ENCODE measurements at regions not wholly inside any gene's neighbourhood (a gene's known extent, or its start where the extent isn't known, plus 50 kb on each side); places are given as distances from the start of the nearest gene placed in this dataset.

DNA sequence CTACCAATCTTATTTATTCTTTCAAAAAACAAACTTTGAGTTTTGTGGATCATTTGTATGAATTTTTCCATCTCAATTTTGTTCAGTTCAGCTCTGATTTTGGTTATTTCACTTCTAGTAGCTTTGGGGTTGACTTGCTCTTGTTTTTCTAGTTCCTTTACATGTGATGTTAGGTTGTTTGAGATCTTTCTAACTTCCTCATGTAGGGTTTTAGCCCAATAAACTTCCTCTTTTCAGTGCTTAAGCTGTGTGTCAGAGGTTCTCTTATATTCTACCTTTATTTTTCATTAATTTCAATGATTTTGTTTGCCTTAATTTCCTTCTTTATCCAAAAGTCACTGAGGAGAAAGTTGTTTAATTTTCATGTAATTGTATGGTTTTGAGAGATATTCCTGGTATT lies 860.4 kb upstream of the FBXO33 start:
- Histone ChIP-seq H2AFZ (no peak overlapping the region), H3K4me2 (no peak overlapping the region), H3F3A (replicated peaks; ENCODE audit: low read depth) (no peaks in the 10 kb centered on the region), H3K4me3 (no peak overlapping the region), H3K36me3 (ENCODE audit: insufficient read depth) (peaks cover 5% of the 10 kb centered on the region; the same call in 1 of the 2 replicates), H4K20me1 (replicated peaks; ENCODE audit: insufficient read depth) (no peaks in the 10 kb centered on the region), H3K79me2 (replicated peaks; ENCODE audit: insufficient read depth) (no peaks in the 10 kb centered on the region), H3K9me2 (ENCODE audit: insufficient read depth) (peaks cover 4% of the 10 kb centered on the region; the same call in 1 of the 2 replicates), H3K27me3 (ENCODE audit: insufficient read depth) (no peaks in the 10 kb centered on the region), H3K4me1 (ENCODE audit: insufficient read depth) (no peaks in the 10 kb centered on the region), H3K27ac (ENCODE audit: low read depth) (no peak overlapping the region)
- Mint-ChIP-seq H3K9me3 (peaks cover 15% of the 10 kb centered on the region; the same call in 2 of the 3 replicates), H3K36me3 (ENCODE audit: low read depth) (no peaks in the 10 kb centered on the region; the same call in 1 of the 3 replicates), H3K4me3 (no peak overlapping the region), H3K27me3 (ENCODE audit: insufficient read depth, low read depth, poor library complexity) (no peaks in the 10 kb centered on the region), H3K4me1 (no peaks in the 10 kb centered on the region; the same call in 2 of the 3 replicates), H3K27ac (no peak overlapping the region)
- ATAC-seq (no peak), DNase-seq (ENCODE audit: low spot score) (no peak)
- TF ChIP-seq CREB1 (CRISPR knock-in tag; IDR thresholded peaks at IDR 0.05; ENCODE audit: low read depth): no peak
- no peak for TF ChIP-seq STAT1 (IDR thresholded peaks at IDR 0.05; ENCODE audit: unreplicated experiment)
- TF ChIP-seq ZNF114 (CRISPR knock-in tag; IDR thresholded peaks at IDR 0.05): no peak
- TF ChIP-seq NANOG (IDR thresholded peaks at IDR 0.05; ENCODE audit: borderline replicate concordance): no peak

DNA sequence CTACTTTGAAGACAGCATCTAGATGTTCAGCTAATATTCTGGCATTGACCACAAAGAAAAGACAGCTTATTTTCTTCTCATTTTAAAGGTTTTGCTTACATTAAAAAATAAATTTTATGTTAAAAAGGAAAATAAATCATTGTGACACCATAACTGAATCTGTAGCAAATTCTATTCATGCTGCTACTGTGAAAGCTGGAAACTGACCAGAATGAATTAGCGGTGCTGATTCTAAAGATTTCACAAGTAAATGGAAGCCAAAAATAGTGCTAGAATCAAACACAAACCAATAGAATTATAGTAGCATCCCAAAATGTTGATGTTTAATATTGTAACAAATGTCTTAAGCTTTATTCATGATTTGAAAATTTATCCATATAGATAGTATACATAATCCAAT lies 850.0 kb upstream of the FBXO33 start:
- no peak overlapping the region for H2AFZ ChIP-seq
- H3F3A ChIP-seq (replicated peaks; ENCODE audit: low read depth): no peaks in the 10 kb centered on the region
- Mint-ChIP-seq H3K4me1 (no peaks in the 10 kb centered on the region), H3K36me3 (ENCODE audit: low read depth) (no peaks in the 10 kb centered on the region), H3K27me3 (ENCODE audit: insufficient read depth, low read depth, poor library complexity) (no peaks in the 10 kb centered on the region), H3K4me3 (no peak overlapping the region), H3K9me3 (no peaks in the 10 kb centered on the region; the same call in 2 of the 3 replicates), H3K27ac (no peak overlapping the region)
- DNase-seq (ENCODE audit: low spot score): no peak
- no peaks in the 10 kb centered on the region for H3K9me2 ChIP-seq (ENCODE audit: insufficient read depth)
- no peaks in the 10 kb centered on the region for H4K20me1 ChIP-seq (replicated peaks; ENCODE audit: insufficient read depth)
- H3K27me3 ChIP-seq (ENCODE audit: insufficient read depth): no peaks in the 10 kb centered on the region
- H3K4me1 ChIP-seq (ENCODE audit: insufficient read depth): no peaks in the 10 kb centered on the region
- H3K4me3 ChIP-seq: no peak overlapping the region
- H3K36me3 ChIP-seq (ENCODE audit: insufficient read depth): no peaks in the 10 kb centered on the region
- H3K27ac ChIP-seq (ENCODE audit: low read depth): no peak overlapping the region
- no peak for ATAC-seq
- no peak overlapping the region for H3K4me2 ChIP-seq
- H3K79me2 ChIP-seq (replicated peaks; ENCODE audit: insufficient read depth): no peaks in the 10 kb centered on the region
- TF ChIP-seq ZNF331 (CRISPR knock-in tag; IDR thresholded peaks at IDR 0.05; ENCODE audit: low read depth): no peak
- no peak for TF ChIP-seq STAT1 (IDR thresholded peaks at IDR 0.05; ENCODE audit: unreplicated experiment)
- TF ChIP-seq, protein P1, sequence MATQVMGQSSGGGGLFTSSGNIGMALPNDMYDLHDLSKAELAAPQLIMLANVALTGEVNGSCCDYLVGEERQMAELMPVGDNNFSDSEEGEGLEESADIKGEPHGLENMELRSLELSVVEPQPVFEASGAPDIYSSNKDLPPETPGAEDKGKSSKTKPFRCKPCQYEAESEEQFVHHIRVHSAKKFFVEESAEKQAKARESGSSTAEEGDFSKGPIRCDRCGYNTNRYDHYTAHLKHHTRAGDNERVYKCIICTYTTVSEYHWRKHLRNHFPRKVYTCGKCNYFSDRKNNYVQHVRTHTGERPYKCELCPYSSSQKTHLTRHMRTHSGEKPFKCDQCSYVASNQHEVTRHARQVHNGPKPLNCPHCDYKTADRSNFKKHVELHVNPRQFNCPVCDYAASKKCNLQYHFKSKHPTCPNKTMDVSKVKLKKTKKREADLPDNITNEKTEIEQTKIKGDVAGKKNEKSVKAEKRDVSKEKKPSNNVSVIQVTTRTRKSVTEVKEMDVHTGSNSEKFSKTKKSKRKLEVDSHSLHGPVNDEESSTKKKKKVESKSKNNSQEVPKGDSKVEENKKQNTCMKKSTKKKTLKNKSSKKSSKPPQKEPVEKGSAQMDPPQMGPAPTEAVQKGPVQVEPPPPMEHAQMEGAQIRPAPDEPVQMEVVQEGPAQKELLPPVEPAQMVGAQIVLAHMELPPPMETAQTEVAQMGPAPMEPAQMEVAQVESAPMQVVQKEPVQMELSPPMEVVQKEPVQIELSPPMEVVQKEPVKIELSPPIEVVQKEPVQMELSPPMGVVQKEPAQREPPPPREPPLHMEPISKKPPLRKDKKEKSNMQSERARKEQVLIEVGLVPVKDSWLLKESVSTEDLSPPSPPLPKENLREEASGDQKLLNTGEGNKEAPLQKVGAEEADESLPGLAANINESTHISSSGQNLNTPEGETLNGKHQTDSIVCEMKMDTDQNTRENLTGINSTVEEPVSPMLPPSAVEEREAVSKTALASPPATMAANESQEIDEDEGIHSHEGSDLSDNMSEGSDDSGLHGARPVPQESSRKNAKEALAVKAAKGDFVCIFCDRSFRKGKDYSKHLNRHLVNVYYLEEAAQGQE (IDR thresholded peaks at IDR 0.05; ENCODE audit: unreplicated experiment): no peak
- TF ChIP-seq JUNB (IDR thresholded peaks at IDR 0.05; ENCODE audit: unreplicated experiment): no peak
- TF ChIP-seq, protein P2, sequence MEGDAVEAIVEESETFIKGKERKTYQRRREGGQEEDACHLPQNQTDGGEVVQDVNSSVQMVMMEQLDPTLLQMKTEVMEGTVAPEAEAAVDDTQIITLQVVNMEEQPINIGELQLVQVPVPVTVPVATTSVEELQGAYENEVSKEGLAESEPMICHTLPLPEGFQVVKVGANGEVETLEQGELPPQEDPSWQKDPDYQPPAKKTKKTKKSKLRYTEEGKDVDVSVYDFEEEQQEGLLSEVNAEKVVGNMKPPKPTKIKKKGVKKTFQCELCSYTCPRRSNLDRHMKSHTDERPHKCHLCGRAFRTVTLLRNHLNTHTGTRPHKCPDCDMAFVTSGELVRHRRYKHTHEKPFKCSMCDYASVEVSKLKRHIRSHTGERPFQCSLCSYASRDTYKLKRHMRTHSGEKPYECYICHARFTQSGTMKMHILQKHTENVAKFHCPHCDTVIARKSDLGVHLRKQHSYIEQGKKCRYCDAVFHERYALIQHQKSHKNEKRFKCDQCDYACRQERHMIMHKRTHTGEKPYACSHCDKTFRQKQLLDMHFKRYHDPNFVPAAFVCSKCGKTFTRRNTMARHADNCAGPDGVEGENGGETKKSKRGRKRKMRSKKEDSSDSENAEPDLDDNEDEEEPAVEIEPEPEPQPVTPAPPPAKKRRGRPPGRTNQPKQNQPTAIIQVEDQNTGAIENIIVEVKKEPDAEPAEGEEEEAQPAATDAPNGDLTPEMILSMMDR (conservative IDR thresholded peaks at IDR 0.05; ENCODE audit: low read depth in 2 of 2): no peak
- TF ChIP-seq EZH2phosphoT487 (IDR thresholded peaks at IDR 0.05; ENCODE audit: unreplicated experiment): no peak
- TF ChIP-seq ZNF114 (CRISPR knock-in tag; IDR thresholded peaks at IDR 0.05): no peak
- TF ChIP-seq NANOG (IDR thresholded peaks at IDR 0.05; ENCODE audit: borderline replicate concordance): no peak
- no peak for TF ChIP-seq CREB1 (CRISPR knock-in tag; IDR thresholded peaks at IDR 0.05; ENCODE audit: low read depth)
- TF ChIP-seq, protein P3, sequence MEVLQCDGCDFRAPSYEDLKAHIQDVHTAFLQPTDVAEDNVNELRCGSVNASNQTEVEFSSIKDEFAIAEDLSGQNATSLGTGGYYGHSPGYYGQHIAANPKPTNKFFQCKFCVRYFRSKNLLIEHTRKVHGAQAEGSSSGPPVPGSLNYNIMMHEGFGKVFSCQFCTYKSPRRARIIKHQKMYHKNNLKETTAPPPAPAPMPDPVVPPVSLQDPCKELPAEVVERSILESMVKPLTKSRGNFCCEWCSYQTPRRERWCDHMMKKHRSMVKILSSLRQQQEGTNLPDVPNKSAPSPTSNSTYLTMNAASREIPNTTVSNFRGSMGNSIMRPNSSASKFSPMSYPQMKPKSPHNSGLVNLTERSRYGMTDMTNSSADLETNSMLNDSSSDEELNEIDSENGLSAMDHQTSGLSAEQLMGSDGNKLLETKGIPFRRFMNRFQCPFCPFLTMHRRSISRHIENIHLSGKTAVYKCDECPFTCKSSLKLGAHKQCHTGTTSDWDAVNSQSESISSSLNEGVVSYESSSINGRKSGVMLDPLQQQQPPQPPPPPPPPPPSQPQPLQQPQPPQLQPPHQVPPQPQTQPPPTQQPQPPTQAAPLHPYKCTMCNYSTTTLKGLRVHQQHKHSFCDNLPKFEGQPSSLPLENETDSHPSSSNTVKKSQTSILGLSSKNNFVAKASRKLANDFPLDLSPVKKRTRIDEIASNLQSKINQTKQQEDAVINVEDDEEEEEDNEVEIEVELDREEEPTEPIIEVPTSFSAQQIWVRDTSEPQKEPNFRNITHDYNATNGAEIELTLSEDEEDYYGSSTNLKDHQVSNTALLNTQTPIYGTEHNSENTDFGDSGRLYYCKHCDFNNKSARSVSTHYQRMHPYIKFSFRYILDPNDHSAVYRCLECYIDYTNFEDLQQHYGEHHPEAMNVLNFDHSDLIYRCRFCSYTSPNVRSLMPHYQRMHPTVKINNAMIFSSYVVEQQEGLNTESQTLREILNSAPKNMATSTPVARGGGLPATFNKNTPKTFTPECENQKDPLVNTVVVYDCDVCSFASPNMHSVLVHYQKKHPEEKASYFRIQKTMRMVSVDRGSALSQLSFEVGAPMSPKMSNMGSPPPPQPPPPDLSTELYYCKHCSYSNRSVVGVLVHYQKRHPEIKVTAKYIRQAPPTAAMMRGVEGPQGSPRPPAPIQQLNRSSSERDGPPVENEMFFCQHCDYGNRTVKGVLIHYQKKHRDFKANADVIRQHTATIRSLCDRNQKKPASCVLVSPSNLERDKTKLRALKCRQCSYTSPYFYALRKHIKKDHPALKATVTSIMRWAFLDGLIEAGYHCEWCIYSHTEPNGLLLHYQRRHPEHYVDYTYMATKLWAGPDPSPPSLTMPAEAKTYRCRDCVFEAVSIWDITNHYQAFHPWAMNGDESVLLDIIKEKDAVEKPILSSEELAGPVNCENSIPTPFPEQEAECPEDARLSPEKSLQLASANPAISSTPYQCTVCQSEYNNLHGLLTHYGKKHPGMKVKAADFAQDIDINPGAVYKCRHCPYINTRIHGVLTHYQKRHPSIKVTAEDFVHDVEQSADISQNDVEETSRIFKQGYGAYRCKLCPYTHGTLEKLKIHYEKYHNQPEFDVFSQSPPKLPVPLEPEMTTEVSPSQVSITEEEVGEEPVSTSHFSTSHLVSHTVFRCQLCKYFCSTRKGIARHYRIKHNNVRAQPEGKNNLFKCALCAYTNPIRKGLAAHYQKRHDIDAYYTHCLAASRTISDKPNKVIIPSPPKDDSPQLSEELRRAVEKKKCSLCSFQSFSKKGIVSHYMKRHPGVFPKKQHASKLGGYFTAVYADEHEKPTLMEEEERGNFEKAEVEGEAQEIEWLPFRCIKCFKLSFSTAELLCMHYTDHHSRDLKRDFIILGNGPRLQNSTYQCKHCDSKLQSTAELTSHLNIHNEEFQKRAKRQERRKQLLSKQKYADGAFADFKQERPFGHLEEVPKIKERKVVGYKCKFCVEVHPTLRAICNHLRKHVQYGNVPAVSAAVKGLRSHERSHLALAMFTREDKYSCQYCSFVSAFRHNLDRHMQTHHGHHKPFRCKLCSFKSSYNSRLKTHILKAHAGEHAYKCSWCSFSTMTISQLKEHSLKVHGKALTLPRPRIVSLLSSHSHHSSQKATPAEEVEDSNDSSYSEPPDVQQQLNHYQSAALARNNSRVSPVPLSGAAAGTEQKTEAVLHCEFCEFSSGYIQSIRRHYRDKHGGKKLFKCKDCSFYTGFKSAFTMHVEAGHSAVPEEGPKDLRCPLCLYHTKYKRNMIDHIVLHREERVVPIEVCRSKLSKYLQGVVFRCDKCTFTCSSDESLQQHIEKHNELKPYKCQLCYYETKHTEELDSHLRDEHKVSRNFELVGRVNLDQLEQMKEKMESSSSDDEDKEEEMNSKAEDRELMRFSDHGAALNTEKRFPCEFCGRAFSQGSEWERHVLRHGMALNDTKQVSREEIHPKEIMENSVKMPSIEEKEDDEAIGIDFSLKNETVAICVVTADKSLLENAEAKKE (CRISPR knock-in tag; IDR thresholded peaks at IDR 0.05): no peak

Measured in GM23338 (cell line).